SK-N-SH (cell line): ENCODE measurements at regions not wholly inside any gene's neighbourhood (a gene's known extent, or its start where the extent isn't known, plus 50 kb on each side); places are given as distances from the start of the nearest gene placed in this dataset.
A peak's percentile ranks its signal among the peaks of the same experiment; 100 is the strongest.

Experiments used
- CTCF ChIA-PET: fragments of 300-600, 350-600 bp; formaldehyde crosslinking; extraction: SDS; loops from one replicate; lab custom pipeline; 2021; lab: Yijun Ruan, JAX
- POLR2A ChIA-PET: fragments of 350-600 bp; sonication (Branson Sonifier 250); formaldehyde crosslinking; extraction: SDS; loops from one replicate; lab custom pipeline; 2020; ENCODE audit warnings: antibody characterized with exemption, inconsistent platforms; lab: Yijun Ruan, JAX
- DNase-seq: peaks from one replicate; pipeline ENCODE4 v3.0.0; 2012
- H2AFZ ChIP-seq: fragments of 200-600 bp; sonication (generic); 2 replicates; pipeline ENCODE4 v1.8.1; 2016; ENCODE audit warnings: antibody characterized with exemption, mild to moderate bottlenecking, low read depth
- H3F3A ChIP-seq: fragments of 200-600 bp; sonication (generic); replicated peaks from 2 replicates; pipeline ENCODE3; 2016; ENCODE audit warnings: antibody characterized with exemption, mild to moderate bottlenecking; ENCODE audit not compliant: insufficient read depth
- H3K27ac ChIP-seq, 2 experiments: fragments of 200-500 bp in 1 of 2; fragments of 200-600 bp in 1 of 2; sonication (Bioruptor generic) in 1 of 2; sonication (generic), shearing (Covaris generic) in 1 of 2; 2 replicates each; pipeline versions ENCODE4 v1.5.1 to v1.6.1; 2014 to 2016; ENCODE audit warnings: low read depth in 2 of 2, inconsistent platforms in 1 of 2, low read length in 1 of 2, mild to moderate bottlenecking in 1 of 2, mixed read lengths in 1 of 2
- H3K27me3 ChIP-seq: fragments of 200-600 bp; sonication (generic), shearing (Covaris generic); 2 replicates; pipeline ENCODE4 v1.6.1; 2016; ENCODE audit warnings: mixed run types; ENCODE audit not compliant: insufficient read depth
- H3K36me3 ChIP-seq, 2 experiments: fragments of 200-500 bp in 1 of 2; fragments of 200-600 bp in 1 of 2; sonication (Bioruptor generic) in 1 of 2; sonication (generic) in 1 of 2; replicated peaks in 1 of 2; 2 replicates each; pipeline versions ENCODE3 to v1.5.1; 2014 to 2016; ENCODE audit warnings: low read length in 1 of 2, mild to moderate bottlenecking in 1 of 2; ENCODE audit not compliant: insufficient read depth in 2 of 2, control insufficient read depth in 1 of 2
- H3K4me1 ChIP-seq, 2 experiments: fragments of 200-500 bp in 1 of 2; fragments of 200-600 bp in 1 of 2; sonication (Bioruptor generic) in 1 of 2; sonication (generic), shearing (Covaris generic) in 1 of 2; 2 replicates each; pipeline versions ENCODE4 v1.5.1 to v1.6.1; 2014 to 2016; ENCODE audit warnings: low read depth in 1 of 2, low read length in 1 of 2, mixed run types in 1 of 2; ENCODE audit not compliant: insufficient read depth in 2 of 2, control insufficient read depth in 1 of 2
- H3K4me2 ChIP-seq: fragments of 200-600 bp; sonication (generic), shearing (Covaris generic); 2 replicates; pipeline ENCODE4 v1.6.1; 2017; ENCODE audit warnings: mixed run types
- H3K4me3 ChIP-seq, 2 experiments: fragments of 200-500 bp in 1 of 2; fragments of 200-600 bp in 1 of 2; sonication (Bioruptor generic) in 1 of 2; sonication (generic), shearing (Covaris generic) in 1 of 2; 2 replicates each; pipeline versions ENCODE4 v1.5.1 to v1.8.1; 2014 to 2016; ENCODE audit warnings: low read depth in 2 of 2, inconsistent platforms in 1 of 2, low read length in 1 of 2, mild to moderate bottlenecking in 1 of 2, mixed read lengths in 1 of 2, moderate library complexity in 1 of 2
- H3K79me2 ChIP-seq: fragments of 200-600 bp; sonication (generic); 2 replicates; pipeline ENCODE4 v1.8.1; 2017; ENCODE audit warnings: mild to moderate bottlenecking; ENCODE audit not compliant: insufficient read depth
- H3K9ac ChIP-seq: fragments of 200-600 bp; sonication (generic); 2 replicates; pipeline ENCODE4 v1.6.1; 2017; ENCODE audit warnings: mixed run types
- H3K9me2 ChIP-seq: fragments of 200-600 bp; sonication (generic); 2 replicates; pipeline ENCODE4 v1.6.1; 2017; ENCODE audit warnings: mixed run types
- H3K9me3 ChIP-seq: fragments of 200-600 bp; sonication (generic); 2 replicates; pipeline ENCODE4 v1.6.1; 2017; ENCODE audit warnings: mixed run types, mild to moderate bottlenecking, moderate library complexity
- H4K20me1 ChIP-seq: fragments of 200-600 bp; sonication (generic); 2 replicates; pipeline ENCODE4 v1.6.1; 2017; ENCODE audit warnings: mild to moderate bottlenecking, mixed run types; ENCODE audit not compliant: insufficient read depth
- CHD2 ChIP-seq: fragments of 150-350 bp; IDR thresholded peaks from 2 replicates; pipeline ENCODE4 v1.6.1; 2018; ENCODE audit warnings: low read length; ENCODE audit not compliant: partially characterized antibody
- CTCF ChIP-seq: fragments of 200-600 bp; sonication (generic); IDR thresholded peaks from 2 replicates; pipeline ENCODE4 v1.6.1; 2017; ENCODE audit warnings: antibody characterized with exemption, mild to moderate bottlenecking, moderate library complexity
- EZH2phosphoT487 ChIP-seq: fragments of 200-600 bp; sonication (generic); IDR thresholded peaks from 2 replicates; pipeline ENCODE4 v1.6.1; 2017; ENCODE audit warnings: low read depth, mixed run types, mild to moderate bottlenecking, antibody characterized with exemption, moderate library complexity, borderline replicate concordance
- FOSL2 ChIP-seq: IDR thresholded peaks from 2 replicates; pipeline ENCODE4 v1.4.0; 2012; ENCODE audit warnings: low read depth, mild to moderate bottlenecking, moderate library complexity, borderline replicate concordance
- FOXJ3 ChIP-seq: sonication (generic); formaldehyde crosslinking; IDR thresholded peaks from 2 replicates; pipeline ENCODE4 v1.5.1; 2020; ENCODE audit warnings: mild to moderate bottlenecking, missing genetic modification reagents
- FOXM1 ChIP-seq: IDR thresholded peaks from 2 replicates; pipeline ENCODE4 v1.4.0; 2012; ENCODE audit warnings: low read depth, mild to moderate bottlenecking
- GABPA ChIP-seq: IDR thresholded peaks from 2 replicates; pipeline ENCODE4 v1.4.0; 2012; ENCODE audit warnings: low read depth, mild to moderate bottlenecking
- GATA2 ChIP-seq: sonication (generic); formaldehyde crosslinking; IDR thresholded peaks from 2 replicates; pipeline ENCODE4 v1.5.0; 2020; ENCODE audit warnings: mild to moderate bottlenecking, missing genetic modification reagents
- JUND ChIP-seq: IDR thresholded peaks from 2 replicates; pipeline ENCODE4 v1.4.0; 2012
- MEF2A ChIP-seq: IDR thresholded peaks from 2 replicates; pipeline ENCODE4 v1.4.0; 2012; ENCODE audit warnings: low read depth, borderline replicate concordance
- MXI1 ChIP-seq: IDR thresholded peaks from 2 replicates; pipeline ENCODE4 v1.6.1; 2012; ENCODE audit warnings: mild to moderate bottlenecking, low read depth, low read length, improper control_type of control experiment
- NFIC ChIP-seq: IDR thresholded peaks from 2 replicates; pipeline ENCODE4 v1.4.0; 2012; ENCODE audit warnings: borderline replicate concordance
- NRF1 ChIP-seq: IDR thresholded peaks from 2 replicates; pipeline ENCODE4 v1.6.1; 2012; ENCODE audit warnings: low read depth, mild to moderate bottlenecking, low read length
- PBX3 ChIP-seq: IDR thresholded peaks from 2 replicates; pipeline ENCODE4; 2012
- POLR2AphosphoS5 ChIP-seq: IDR thresholded peaks from 2 replicates; pipeline ENCODE4 v1.6.1; 2012; ENCODE audit warnings: low read depth, low read length
- RCOR1 ChIP-seq: fragments of 150-350 bp; IDR thresholded peaks from 2 replicates; pipeline ENCODE4 v1.6.1; 2017; ENCODE audit warnings: antibody characterized with exemption, low read length
- RFX5 ChIP-seq: IDR thresholded peaks from 2 replicates; pipeline ENCODE4 v1.6.1; 2012; ENCODE audit warnings: mild to moderate bottlenecking, improper control_type of control experiment, low read length
- RXRA ChIP-seq: IDR thresholded peaks from 2 replicates; pipeline ENCODE4 v1.4.0; 2012; ENCODE audit warnings: low read depth, mild to moderate bottlenecking, borderline replicate concordance
- SIN3A ChIP-seq: IDR thresholded peaks from 2 replicates; pipeline ENCODE4 v1.6.1; 2012; ENCODE audit warnings: low read depth, mild to moderate bottlenecking, low read length, moderate library complexity, borderline replicate concordance
- SMC3 ChIP-seq: IDR thresholded peaks from 2 replicates; pipeline ENCODE4 v1.6.1; 2012; ENCODE audit warnings: low read depth, low read length, improper control_type of control experiment
- TAF1 ChIP-seq: IDR thresholded peaks from 2 replicates; pipeline ENCODE4 v1.6.1; 2012; ENCODE audit warnings: low read depth, mild to moderate bottlenecking, low read length, moderate library complexity, borderline replicate concordance
- TCF12 ChIP-seq: IDR thresholded peaks from 2 replicates; pipeline ENCODE4 v1.4.0; 2012
- TEAD4 ChIP-seq: IDR thresholded peaks from 2 replicates; pipeline ENCODE4 v1.4.0; 2012; ENCODE audit warnings: mild to moderate bottlenecking, borderline replicate concordance; ENCODE audit not compliant: insufficient read depth
- USF1 ChIP-seq: IDR thresholded peaks from 2 replicates; pipeline ENCODE4 v1.4.0; 2012; ENCODE audit warnings: low read depth, borderline replicate concordance
- YY1 ChIP-seq: IDR thresholded peaks from 2 replicates; pipeline ENCODE4 v1.4.0; 2012; ENCODE audit warnings: low read depth, mild to moderate bottlenecking
- ZBTB33 ChIP-seq: IDR thresholded peaks from 2 replicates; pipeline ENCODE4 v1.4.0; 2012; ENCODE audit warnings: low read depth, borderline replicate concordance
- WGBS: methylation state at CpG from one replicate; pipeline ENCODE4 v1.1.6; 2017; ENCODE audit warnings: low lambda C conversion rate; 5-methylcytosine and 5-hydroxymethylcytosine counted together
- TF ChIP-seq, protein P1 (sequence below): IDR thresholded peaks from 2 replicates; pipeline ENCODE4 v1.4.0; 2012; ENCODE audit warnings: low read depth
- TF ChIP-seq, protein P2 (sequence below): fragments of 150-350 bp; IDR thresholded peaks from 2 replicates; pipeline ENCODE4 v1.6.1; 2017; ENCODE audit warnings: antibody characterized with exemption, low read length, low read depth, borderline replicate concordance

GRCh38 chr2:235106874-235107639 is 155.2 kb downstream of the SH3BP4 start:
- ChIA-PET POLR2A (interaction anchor here (1.4 kb wide), 1 partner anchor 10 kb away, joined by 4 read pairs; no protein-coding TSS in a partner anchor), CTCF (interaction anchor here (0.6 to 17.7 kb wide), 45 partner anchors 9 to 1125 kb away, joined by 3 to 262 read pairs (median 4); partner anchors contain the start of gene SH3BP4)
- Histone ChIP-seq H3K9me3 (no peaks in the 10 kb centered on the region), H3K36me3 (no peaks in the 10 kb centered on the region), H3K79me2 (no peaks in the 10 kb centered on the region; the same call in 1 of the 2 replicates), H3K4me1 (peaks cover 0 to 2% of the 10 kb centered on the region in 2 experiments; a peak in 1 of 4 replicates), H3F3A (no peaks in the 10 kb centered on the region), H4K20me1 (no peaks in the 10 kb centered on the region), H3K4me3 (no peak overlapping the region; a peak in 1 of 4 replicates), H3K9me2 (no peaks in the 10 kb centered on the region), H3K9ac (no peak overlapping the region), H3K27me3 (no peaks in the 10 kb centered on the region), H3K4me2 (no peak overlapping the region), H2AFZ (no peak overlapping the region), H3K27ac (no peak overlapping the region)
- WGBS: 55% methylated on average over 10 of the region's 10 CpGs
- DNase-seq: peak; percentile 84
- no peak for TF ChIP-seq FOSL2
- TF ChIP-seq FOXM1: no peak
- TF ChIP-seq ZBTB33: no peak
- peak; percentile 16 for TF ChIP-seq CHD2
- no peak for TF ChIP-seq MEF2A
- no peak for TF ChIP-seq JUND
- TF ChIP-seq, protein P1, sequence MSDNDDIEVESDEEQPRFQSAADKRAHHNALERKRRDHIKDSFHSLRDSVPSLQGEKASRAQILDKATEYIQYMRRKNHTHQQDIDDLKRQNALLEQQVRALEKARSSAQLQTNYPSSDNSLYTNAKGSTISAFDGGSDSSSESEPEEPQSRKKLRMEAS: no peak
- TF ChIP-seq NRF1: no peak
- TF ChIP-seq TCF12: no peak
- TF ChIP-seq FOXJ3 (CRISPR knock-in tag): no peak
- TF ChIP-seq PBX3: no peak
- TF ChIP-seq GATA2: no peak
- TF ChIP-seq YY1: no peak
- no peak for TF ChIP-seq EZH2phosphoT487
- TF ChIP-seq MXI1: no peak
- TF ChIP-seq, protein P2, sequence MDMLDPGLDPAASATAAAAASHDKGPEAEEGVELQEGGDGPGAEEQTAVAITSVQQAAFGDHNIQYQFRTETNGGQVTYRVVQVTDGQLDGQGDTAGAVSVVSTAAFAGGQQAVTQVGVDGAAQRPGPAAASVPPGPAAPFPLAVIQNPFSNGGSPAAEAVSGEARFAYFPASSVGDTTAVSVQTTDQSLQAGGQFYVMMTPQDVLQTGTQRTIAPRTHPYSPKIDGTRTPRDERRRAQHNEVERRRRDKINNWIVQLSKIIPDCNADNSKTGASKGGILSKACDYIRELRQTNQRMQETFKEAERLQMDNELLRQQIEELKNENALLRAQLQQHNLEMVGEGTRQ: no peak
- TF ChIP-seq POLR2AphosphoS5: no peak
- no peak for TF ChIP-seq NFIC
- no peak for TF ChIP-seq TAF1
- TF ChIP-seq SIN3A: no peak
- TF ChIP-seq USF1: no peak
- TF ChIP-seq TEAD4: no peak
- TF ChIP-seq RCOR1: no peak
- TF ChIP-seq GABPA: no peak
- peak; percentile 99 for TF ChIP-seq SMC3
- no peak for TF ChIP-seq RXRA
- peak; percentile 79 for TF ChIP-seq CTCF
- TF ChIP-seq RFX5: 0 out of 2 replicates have a peak, but pooled peaks have one; percentile 26
